K562 (cell line): ENCODE measurements at regions not wholly inside any gene's neighbourhood (a gene's known extent, or its start where the extent isn't known, plus 50 kb on each side); places are given as distances from the start of the nearest gene placed in this dataset.

ENCODE experiments used
- ATAC-seq: fragments of 200-7000 bp; cut with Tn5 transposase; 3 replicates; pipeline ENCODE4 v1.9.1; 2020; ENCODE audit warnings: moderate library complexity
- BruUV-seq: library from RNA; stranded (reverse); fragments of 400-500 nt; replicated peaks from 2 replicates; lab custom pipeline; 2021; lab: Mats Ljungman, UMichigan
- CTCF ChIA-PET: fragments of 300-600 bp; formaldehyde crosslinking; extraction: SDS; loops from one replicate; lab custom pipeline; 2021; ENCODE audit warnings: low intra/inter-chr PET ratio; lab: Yijun Ruan, JAX
- POLR2A ChIA-PET: fragments of 300-600, 350-650 bp; sonication (Branson Sonifier 250); formaldehyde crosslinking; extraction: SDS; loops from one replicate; lab custom pipeline; 2021; ENCODE audit warnings: antibody characterized with exemption, inconsistent platforms; lab: Yijun Ruan, JAX
- DNase-seq, 4 experiments: peaks; one replicate each; pipeline versions ENCODE4 v3.0.0 to v3.0.0-alpha.2; 2011 to 2018; ENCODE audit warnings: low spot score in 3 of 4, mixed read lengths in 3 of 4; ENCODE audit errors: extremely low read depth in 1 of 4
- FAIRE-seq: peaks from 2 replicates; lab custom pipeline; 2011; peaks lifted over from hg19 to GRCh38; lab: Jason Lieb, UNC
- H2AFZ ChIP-seq: 2 replicates; pipeline ENCODE4 v1.6.0; 2011; ENCODE audit warnings: low read depth, low read length, control low read depth, inconsistent platforms
- H3K27ac ChIP-seq: fragments of 200-600 bp; 3 replicates; pipeline ENCODE4 v1.8.0; 2011; ENCODE audit warnings: low read depth, mild to moderate bottlenecking, control low read depth, inconsistent platforms, low read length, moderate library complexity, mixed read lengths; ENCODE audit errors: extremely low read depth
- H3K27me3 ChIP-seq, 2 experiments: fragments of 300-600 bp in 1 of 2; 2 replicates in 1 of 2; 3 replicates in 1 of 2; pipeline versions ENCODE4 v1.6.0 to v1.8.0; 2011; ENCODE audit warnings: inconsistent platforms in 2 of 2, low read length in 2 of 2, mild to moderate bottlenecking in 1 of 2, mixed read lengths in 1 of 2, moderate library complexity in 1 of 2; ENCODE audit not compliant: control insufficient read depth in 2 of 2, insufficient read depth in 2 of 2
- H3K36me3 ChIP-seq: fragments of 300-600 bp; 3 replicates; pipeline ENCODE4 v1.8.0; 2011; ENCODE audit warnings: mild to moderate bottlenecking, low read length, inconsistent platforms; ENCODE audit not compliant: control insufficient read depth, insufficient read depth
- H3K4me1 ChIP-seq, 2 experiments: fragments of 200-600 bp in 1 of 2; replicated peaks in 1 of 2; 2 replicates in 1 of 2; 3 replicates in 1 of 2; pipeline versions ENCODE4 v1.5.1 to v1.8.0; 2011; ENCODE audit warnings: inconsistent platforms in 2 of 2, low read length in 2 of 2, mild to moderate bottlenecking in 1 of 2, mixed read lengths in 1 of 2, moderate library complexity in 1 of 2; ENCODE audit not compliant: control insufficient read depth in 2 of 2, insufficient read depth in 2 of 2
- H3K4me2 ChIP-seq: 2 replicates; pipeline ENCODE4 v1.6.1; 2011; ENCODE audit warnings: low read length, control low read depth, inconsistent platforms, mixed read lengths; ENCODE audit not compliant: insufficient read depth
- H3K4me3 ChIP-seq: fragments of 200-600 bp; sonication (generic), shearing (Covaris generic); 2 replicates; pipeline ENCODE4 v1.5.1; 2016; ENCODE audit warnings: control low read depth, inconsistent platforms
- H3K79me2 ChIP-seq: fragments of 200-600 bp; 3 replicates; pipeline ENCODE4 v1.8.0; 2011; ENCODE audit warnings: low read length, inconsistent platforms; ENCODE audit not compliant: control insufficient read depth, insufficient read depth
- H3K9ac ChIP-seq, 2 experiments: 2 replicates each; pipeline versions ENCODE4 v1.6.0 to v1.6.1; 2011; ENCODE audit warnings: low read depth in 2 of 2, low read length in 2 of 2, control low read depth in 1 of 2, inconsistent platforms in 1 of 2, mild to moderate bottlenecking in 1 of 2, mixed read lengths in 1 of 2; ENCODE audit not compliant: insufficient read depth in 1 of 2
- H3K9me1 ChIP-seq: one replicate; pipeline ENCODE4 v1.6.0; 2011; ENCODE audit warnings: inconsistent platforms, mild to moderate bottlenecking, low read length, moderate library complexity; ENCODE audit not compliant: control insufficient read depth, insufficient read depth
- H3K9me3 ChIP-seq: replicated peaks from 2 replicates; pipeline ENCODE4 v1.5.1; 2011; ENCODE audit warnings: low read depth, low read length, inconsistent platforms; ENCODE audit not compliant: control insufficient read depth, insufficient read depth
- H4K20me1 ChIP-seq: replicated peaks from 2 replicates; pipeline ENCODE4 v1.6.1; 2011; ENCODE audit warnings: low read length, inconsistent platforms, mixed read lengths; ENCODE audit not compliant: control insufficient read depth, insufficient read depth
- BRCA1 ChIP-seq, 2 experiments: fragments of 450-650 bp in 1 of 2; sonication (generic) in 1 of 2; formaldehyde crosslinking in 1 of 2; IDR thresholded peaks; 2 replicates each; pipeline versions ENCODE4 v1.5.0 to v1.6.1; 2017 to 2020; ENCODE audit warnings: mild to moderate bottlenecking in 1 of 2, missing genetic modification reagents in 1 of 2
- CGGBP1 ChIP-seq: fragments of 250-450 bp; sonication (Bioruptor Pico); IDR thresholded peaks from 2 replicates; pipeline ENCODE4 v1.9.0; 2021; ENCODE audit warnings: mild to moderate bottlenecking
- KLF10 ChIP-seq: fragments of 250-450 bp; sonication (Bioruptor Pico); IDR thresholded peaks from 2 replicates; pipeline ENCODE4 v1.6.1; 2021; ENCODE audit warnings: matching md5 sums
- REST ChIP-seq, 2 experiments: fragments of 450-650 bp; formaldehyde crosslinking in 1 of 2; IDR thresholded peaks; 2 replicates each; pipeline versions ENCODE4 v1.4.0 to v1.6.1; 2014 to 2020; ENCODE audit warnings: mild to moderate bottlenecking in 2 of 2, borderline replicate concordance in 1 of 2, low read depth in 1 of 2
- TFAM ChIP-seq: fragments of 250-450 bp; sonication (Bioruptor Pico); conservative IDR thresholded peaks from 2 replicates; pipeline ENCODE4 v1.5.0; 2021; ENCODE audit warnings: mild to moderate bottlenecking, moderate library complexity
- ZBTB33 ChIP-seq: sonication (generic); formaldehyde crosslinking; IDR thresholded peaks from 2 replicates; pipeline ENCODE4 v1.8.1; 2023; ENCODE audit warnings: mild to moderate bottlenecking, missing genetic modification reagents
- ZNF232 ChIP-seq: sonication (generic); formaldehyde crosslinking; IDR thresholded peaks from 2 replicates; pipeline ENCODE4 v1.8.0; 2022; ENCODE audit warnings: mild to moderate bottlenecking, missing genetic modification reagents
- ZNF507 ChIP-seq: conservative IDR thresholded peaks from 2 replicates; pipeline ENCODE4 v1.6.1; 2017; ENCODE audit warnings: missing genetic modification characterization, missing compliant biosample characterization
- WGBS: fragments of 100-300 bp; shearing (Covaris generic); methylation state at CpG from one replicate; pipeline ENCODE4 v1.1.6; 2016; ENCODE audit warnings: low coverage, mixed read lengths; ENCODE audit not compliant: insufficient coverage; ENCODE audit errors: missing lambda C conversion rate; 5-methylcytosine and 5-hydroxymethylcytosine counted together
- in situ Hi-C: fragments of 300-500 bp; cut with MboI; formaldehyde crosslinking; loops from 4 replicates; pipeline ENCODE4 v1.15.0; 2018; ENCODE audit warnings: inconsistent platforms, mixed read lengths
- intact Hi-C: fragments of 100-400 bp; cut with micrococcal nuclease; formaldehyde crosslinking; loops from 2 replicates; pipeline ENCODE4 v1.14.2; 2022

GRCh38 chr13:80684217-80684991, 343.5 kb upstream of the SPRY2 start (continued):
- TF ChIP-seq ZBTB33 (CRISPR knock-in tag) (no peak), ZNF507 (tag) (no peak), KLF10 (CRISPR knock-in tag) (0 out of 2 replicates have a peak, but pooled peaks have one; percentile 28), BRCA1 (IDR thresholded peaks at IDR 0.05) (no peak), BRCA1 (CRISPR knock-in tag; IDR thresholded peaks at IDR 0.05) (no peak)

GRCh38 chr13:80680786-80681366, 339.9 kb upstream of the SPRY2 start:
- WGBS, result 0% methylated on average over 1 of the region's 1 CpG
- in situ Hi-C loops, result no loop called here
- H3K9ac ChIP-seq, result no peak overlapping the region
- no peak for TF ChIP-seq REST (IDR thresholded peaks at IDR 0.05; ENCODE audit: borderline replicate concordance)
- no peak for TF ChIP-seq REST (CRISPR knock-in tag; IDR thresholded peaks at IDR 0.05; ENCODE audit: low read depth)
- TF ChIP-seq TFAM (CRISPR knock-in tag), result peak; percentile 96
- TF ChIP-seq ZNF232 (CRISPR knock-in tag), result no peak
- TF ChIP-seq CGGBP1 (CRISPR knock-in tag), result no peak

More at GRCh38 chr13:80680786-80681366, 339.9 kb upstream of the SPRY2 start:
- H3K4me2 ChIP-seq, result no peak overlapping the region
- FAIRE-seq (no peak), DNase-seq (peak in 1 of 4 experiments; percentile 16), ATAC-seq (no peak)
- intact Hi-C loops, result no loop called here
- CTCF ChIA-PET, result no interaction called here
- POLR2A ChIA-PET, result no interaction called here
- no peaks in the 10 kb centered on the region for H3K4me1 ChIP-seq
- BruUV-seq, result no TSS peak
- no peaks in the 10 kb centered on the region for H3K36me3 ChIP-seq
- no peak overlapping the region for H2AFZ ChIP-seq
- no peaks in the 10 kb centered on the region; the same call in 1 of the 2 replicates for H3K9me3 ChIP-seq
- no peaks in the 10 kb centered on the region for H3K27me3 ChIP-seq
- H3K4me3 ChIP-seq, result no peak overlapping the region
- no peak overlapping the region for H3K27ac ChIP-seq
- no peaks in the 10 kb centered on the region for H3K9me1 ChIP-seq
- H4K20me1 ChIP-seq, result no peaks in the 10 kb centered on the region
- no peaks in the 10 kb centered on the region for H3K79me2 ChIP-seq
